ENCODE measurements at regions not wholly inside any gene's neighbourhood (a gene's known extent, or its start where the extent isn't known, plus 50 kb on each side); places are given as distances from the start of the nearest gene placed in this dataset.

DNA sequence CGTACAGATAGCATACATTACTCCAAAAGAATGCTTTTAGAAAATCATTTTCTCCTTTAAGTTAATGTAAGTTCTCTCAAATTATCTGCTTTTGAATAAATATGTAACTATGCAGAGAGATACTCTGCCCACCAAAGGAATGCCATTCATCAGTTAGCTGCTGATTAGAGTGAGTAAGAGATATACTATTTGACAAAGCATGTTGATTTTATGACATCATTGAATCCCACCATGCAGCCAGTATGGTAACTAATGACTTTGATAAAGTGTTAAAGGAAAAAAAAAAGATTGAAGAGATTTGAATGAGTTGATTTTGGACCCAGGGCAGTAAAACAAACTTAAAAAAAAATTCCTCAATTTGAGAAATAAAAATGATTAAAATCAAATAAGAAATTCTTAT lies 521.5 kb downstream of the SLITRK6 start:
- no peak for DNase-seq
- H3K4me3 ChIP-seq (ENCODE audit: low read length) = no peak overlapping the region
- no peak overlapping the region for H3K9ac ChIP-seq (ENCODE audit: low read length)
- no peaks in the 10 kb centered on the region for H4K20me1 ChIP-seq (ENCODE audit: insufficient read depth, low read depth, low read length)
- H3K4me2 ChIP-seq (ENCODE audit: low read depth, low read length, poor library complexity, severe bottlenecking) = no peak overlapping the region
- H3K27ac ChIP-seq (ENCODE audit: low read length) = no peak overlapping the region
- no peaks in the 10 kb centered on the region for H3K79me2 ChIP-seq (ENCODE audit: low read length)
- H2AFZ ChIP-seq (ENCODE audit: low read length) = peak overlapping the region; percentile 92
- no peaks in the 10 kb centered on the region for H3K9me3 ChIP-seq (ENCODE audit: low read length)
- H3K4me1 ChIP-seq (ENCODE audit: low read length) = peaks cover 13% of the 10 kb centered on the region
- H3K9me2 ChIP-seq (replicated peaks; ENCODE audit: insufficient read depth, low read length) = no peaks in the 10 kb centered on the region
- no peaks in the 10 kb centered on the region for H3K27me3 ChIP-seq (ENCODE audit: low read length)
- no peaks in the 10 kb centered on the region for H3K36me3 ChIP-seq (ENCODE audit: insufficient read depth, low read length)

DNA sequence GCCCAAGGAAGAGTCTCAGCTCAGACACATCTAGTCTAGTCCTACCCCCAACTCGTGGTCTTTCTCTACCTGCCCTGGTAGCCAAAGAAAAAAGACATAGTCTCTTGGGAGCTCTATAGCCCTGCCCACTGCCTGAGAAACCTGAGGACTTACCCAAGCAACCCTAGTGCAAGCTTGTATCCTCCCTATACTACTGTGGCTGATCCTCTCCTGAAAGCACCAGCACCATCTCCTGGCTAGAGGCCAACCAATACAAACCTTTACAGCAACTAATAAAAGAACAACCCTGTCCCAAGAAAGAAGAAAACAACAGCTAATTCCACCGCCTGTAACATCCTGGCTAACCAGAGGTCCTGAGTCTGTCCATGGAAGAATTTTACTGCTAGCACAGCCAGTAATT lies 532.4 kb downstream of the SLITRK6 start:
- Histone ChIP-seq H3K36me3 (ENCODE audit: insufficient read depth, low read length) (no peaks in the 10 kb centered on the region), H2AFZ (ENCODE audit: low read length) (peak overlapping the region; percentile 97), H3K4me1 (ENCODE audit: low read length) (peaks cover 18% of the 10 kb centered on the region)

DNA sequence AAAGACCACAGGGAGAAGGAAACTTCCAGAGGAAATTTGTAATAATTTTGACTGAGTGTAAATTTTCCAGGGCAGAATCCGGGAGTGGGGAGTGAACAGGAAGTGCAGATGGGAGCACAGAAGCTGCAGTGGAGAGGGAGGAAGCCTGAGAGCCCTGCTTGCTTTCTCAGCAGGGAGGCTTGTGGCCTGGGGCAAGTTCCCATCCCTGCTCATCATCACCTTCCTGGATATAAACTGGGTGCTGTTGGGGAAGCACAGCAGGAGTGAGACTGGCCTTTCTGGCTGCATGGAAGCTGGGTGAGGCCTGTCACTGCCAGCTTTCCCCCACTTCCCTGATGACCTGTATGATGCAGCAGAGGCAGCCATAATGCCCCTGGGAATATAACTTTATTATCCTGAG lies 532.9 kb downstream of the SLITRK6 start:
- no peaks in the 10 kb centered on the region for H3K79me2 ChIP-seq (ENCODE audit: low read length)
- peaks cover 18% of the 10 kb centered on the region for H3K4me1 ChIP-seq (ENCODE audit: low read length)
- H3K4me3 ChIP-seq (ENCODE audit: low read length) = no peak overlapping the region
- H3K9me2 ChIP-seq (replicated peaks; ENCODE audit: insufficient read depth, low read length) = no peaks in the 10 kb centered on the region
- H4K20me1 ChIP-seq (ENCODE audit: insufficient read depth, low read depth, low read length) = no peaks in the 10 kb centered on the region
- no peak overlapping the region for H3K27ac ChIP-seq (ENCODE audit: low read length)
- 0 out of 2 replicates have a peak overlapping the region, but pooled peaks have one; percentile 17 for H3K9ac ChIP-seq (ENCODE audit: low read length)
- peak overlapping the region; percentile 97 for H2AFZ ChIP-seq (ENCODE audit: low read length)
- no peaks in the 10 kb centered on the region; the same call in 1 of the 2 replicates for H3K9me3 ChIP-seq (ENCODE audit: low read length)
- H3K36me3 ChIP-seq (ENCODE audit: insufficient read depth, low read length) = no peaks in the 10 kb centered on the region
- H3K27me3 ChIP-seq (ENCODE audit: low read length) = no peaks in the 10 kb centered on the region
- no peak overlapping the region for H3K4me2 ChIP-seq (ENCODE audit: low read depth, low read length, poor library complexity, severe bottlenecking)
- DNase-seq = no peak

More for the DNA sequence above, 532.4 kb downstream of the SLITRK6 start:
- no peaks in the 10 kb centered on the region; the same call in 1 of the 2 replicates for H3K9me3 ChIP-seq (ENCODE audit: low read length)
- H3K9me2 ChIP-seq (replicated peaks; ENCODE audit: insufficient read depth, low read length) = no peaks in the 10 kb centered on the region
- H3K27ac ChIP-seq (ENCODE audit: low read length) = no peak overlapping the region
- no peak overlapping the region for H3K9ac ChIP-seq (ENCODE audit: low read length)
- no peaks in the 10 kb centered on the region for H3K79me2 ChIP-seq (ENCODE audit: low read length)
- H3K27me3 ChIP-seq (ENCODE audit: low read length) = no peaks in the 10 kb centered on the region
- no peak for DNase-seq
- H3K4me2 ChIP-seq (ENCODE audit: low read depth, low read length, poor library complexity, severe bottlenecking) = no peak overlapping the region
- H3K4me3 ChIP-seq (ENCODE audit: low read length) = no peak overlapping the region
- no peaks in the 10 kb centered on the region for H4K20me1 ChIP-seq (ENCODE audit: insufficient read depth, low read depth, low read length)

DNA sequence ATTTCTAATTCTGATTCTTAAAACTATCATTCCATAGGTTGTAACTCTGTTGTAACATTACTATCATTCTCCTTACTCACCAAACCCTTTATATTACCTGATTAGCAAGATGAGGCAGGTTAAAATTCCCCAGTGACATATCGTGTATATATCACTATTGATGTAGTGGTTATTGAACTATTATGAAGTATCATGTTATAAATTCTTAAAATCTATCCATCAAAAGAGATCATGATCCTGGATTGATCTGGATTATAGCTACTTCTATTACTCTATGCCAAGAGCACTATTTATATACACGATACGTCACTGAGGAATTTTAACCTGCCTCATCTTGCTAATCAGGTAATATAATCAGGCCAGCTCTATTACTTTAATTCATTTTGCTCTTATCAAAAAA lies 533.9 kb downstream of the SLITRK6 start:
- H3K4me3 ChIP-seq (ENCODE audit: low read length) = no peak overlapping the region
- no peak overlapping the region for H3K9ac ChIP-seq (ENCODE audit: low read length)
- no peak overlapping the region for H3K27ac ChIP-seq (ENCODE audit: low read length)
- no peaks in the 10 kb centered on the region for H4K20me1 ChIP-seq (ENCODE audit: insufficient read depth, low read depth, low read length)
- no peaks in the 10 kb centered on the region for H3K9me2 ChIP-seq (replicated peaks; ENCODE audit: insufficient read depth, low read length)
- H3K9me3 ChIP-seq (ENCODE audit: low read length) = no peaks in the 10 kb centered on the region; the same call in 1 of the 2 replicates
- H3K79me2 ChIP-seq (ENCODE audit: low read length) = no peaks in the 10 kb centered on the region
- DNase-seq = no peak
- no peaks in the 10 kb centered on the region for H3K27me3 ChIP-seq (ENCODE audit: low read length)
- H2AFZ ChIP-seq (ENCODE audit: low read length) = peak overlapping the region; percentile 97
- H3K4me1 ChIP-seq (ENCODE audit: low read length) = peaks cover 18% of the 10 kb centered on the region
- no peaks in the 10 kb centered on the region for H3K36me3 ChIP-seq (ENCODE audit: insufficient read depth, low read length)
- H3K4me2 ChIP-seq (ENCODE audit: low read depth, low read length, poor library complexity, severe bottlenecking) = no peak overlapping the region

DNA sequence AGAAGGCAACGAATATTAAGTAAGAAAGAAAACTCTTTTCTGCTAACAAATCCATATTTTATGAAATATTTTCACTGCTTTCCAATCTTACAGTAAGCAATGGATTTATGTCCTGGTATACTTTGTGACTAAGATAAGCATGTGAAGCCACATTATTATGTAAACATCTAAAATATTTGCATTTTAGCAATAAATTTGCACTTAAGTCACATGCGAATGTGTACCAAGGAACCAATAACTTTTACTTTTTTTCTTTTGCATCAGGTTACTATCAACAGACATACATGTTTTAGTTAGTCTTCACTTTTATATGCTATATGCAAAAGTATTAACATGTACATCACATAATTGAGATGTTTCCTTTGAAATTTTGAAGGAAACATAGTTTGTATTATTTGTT lies 536.7 kb downstream of the SLITRK6 start:
- Histone ChIP-seq H3K27ac (ENCODE audit: low read length) (no peak overlapping the region), H3K79me2 (ENCODE audit: low read length) (no peaks in the 10 kb centered on the region), H3K36me3 (ENCODE audit: insufficient read depth, low read length) (no peaks in the 10 kb centered on the region), H2AFZ (ENCODE audit: low read length) (peak overlapping the region; percentile 30; the same call in 1 of the 2 replicates), H3K4me1 (ENCODE audit: low read length) (peaks cover 18% of the 10 kb centered on the region), H4K20me1 (ENCODE audit: insufficient read depth, low read depth, low read length) (no peaks in the 10 kb centered on the region), H3K9me2 (replicated peaks; ENCODE audit: insufficient read depth, low read length) (no peaks in the 10 kb centered on the region), H3K4me2 (ENCODE audit: low read depth, low read length, poor library complexity, severe bottlenecking) (no peak overlapping the region), H3K9ac (ENCODE audit: low read length) (no peak overlapping the region), H3K4me3 (ENCODE audit: low read length) (no peak overlapping the region), H3K27me3 (ENCODE audit: low read length) (no peaks in the 10 kb centered on the region), H3K9me3 (ENCODE audit: low read length) (no peaks in the 10 kb centered on the region; the same call in 1 of the 2 replicates)
- DNase-seq = no peak

DNA sequence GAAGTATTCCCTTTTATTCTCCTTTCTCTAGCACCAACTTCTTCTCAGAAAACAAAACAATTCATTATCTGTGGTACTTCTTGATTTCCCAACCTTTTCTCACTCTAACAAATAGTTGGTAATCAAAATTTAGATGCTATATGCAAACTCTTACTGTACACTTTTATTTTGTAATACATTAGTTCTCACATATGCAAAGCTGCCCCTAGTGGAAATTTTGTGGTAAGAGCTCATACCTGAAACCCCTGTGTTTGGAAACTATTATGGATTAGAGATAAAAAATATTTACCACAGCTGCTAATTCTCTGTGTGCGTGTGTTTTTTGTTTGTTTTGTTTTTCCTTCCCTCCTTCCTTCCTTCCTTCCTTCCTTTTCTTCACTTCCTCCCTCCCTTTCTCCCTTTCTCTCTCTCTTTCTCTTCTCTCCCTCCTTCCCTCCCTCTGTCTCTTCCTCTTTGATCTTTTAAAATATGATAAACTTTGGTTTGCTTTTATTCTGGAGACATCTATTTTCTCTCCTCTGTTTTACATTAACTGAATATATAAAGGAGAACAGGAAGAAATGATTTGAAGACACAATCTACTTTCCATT lies 537.4 kb downstream of the SLITRK6 start:
- peak overlapping the region; percentile 72 for H2AFZ ChIP-seq (ENCODE audit: low read length)
- H3K79me2 ChIP-seq (ENCODE audit: low read length) = no peaks in the 10 kb centered on the region
- no peaks in the 10 kb centered on the region for H3K27me3 ChIP-seq (ENCODE audit: low read length)
- peak; percentile 66 for DNase-seq
- no peak overlapping the region for H3K9ac ChIP-seq (ENCODE audit: low read length)
- H3K4me2 ChIP-seq (ENCODE audit: low read depth, low read length, poor library complexity, severe bottlenecking) = no peak overlapping the region
- H3K9me3 ChIP-seq (ENCODE audit: low read length) = no peaks in the 10 kb centered on the region; the same call in 1 of the 2 replicates
- no peak overlapping the region for H3K27ac ChIP-seq (ENCODE audit: low read length)
- no peaks in the 10 kb centered on the region for H4K20me1 ChIP-seq (ENCODE audit: insufficient read depth, low read depth, low read length)
- H3K4me3 ChIP-seq (ENCODE audit: low read length) = no peak overlapping the region
- peaks cover 18% of the 10 kb centered on the region for H3K4me1 ChIP-seq (ENCODE audit: low read length)
- H3K36me3 ChIP-seq (ENCODE audit: insufficient read depth, low read length) = no peaks in the 10 kb centered on the region
- H3K9me2 ChIP-seq (replicated peaks; ENCODE audit: insufficient read depth, low read length) = no peaks in the 10 kb centered on the region

DNA sequence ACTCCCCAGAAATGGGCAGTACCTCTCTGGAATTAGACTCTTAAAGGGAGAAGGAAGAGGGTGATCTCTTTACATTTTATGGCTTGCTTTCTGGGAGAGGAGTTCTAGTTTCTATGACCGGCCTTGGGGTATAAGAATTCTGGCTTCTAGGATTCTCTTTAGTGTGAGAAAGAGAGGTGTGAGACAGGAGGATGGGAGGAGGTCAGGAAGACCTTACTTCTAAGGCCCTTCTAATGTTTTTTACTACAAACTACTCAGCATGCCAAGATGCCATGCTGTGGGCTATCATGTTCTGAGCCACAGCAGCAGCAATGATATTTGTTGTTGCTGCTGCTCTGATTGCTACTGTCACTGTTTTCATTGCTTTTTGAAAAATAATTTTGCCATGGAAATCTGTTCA lies 538.3 kb downstream of the SLITRK6 start:
- no peak for DNase-seq

DNA sequence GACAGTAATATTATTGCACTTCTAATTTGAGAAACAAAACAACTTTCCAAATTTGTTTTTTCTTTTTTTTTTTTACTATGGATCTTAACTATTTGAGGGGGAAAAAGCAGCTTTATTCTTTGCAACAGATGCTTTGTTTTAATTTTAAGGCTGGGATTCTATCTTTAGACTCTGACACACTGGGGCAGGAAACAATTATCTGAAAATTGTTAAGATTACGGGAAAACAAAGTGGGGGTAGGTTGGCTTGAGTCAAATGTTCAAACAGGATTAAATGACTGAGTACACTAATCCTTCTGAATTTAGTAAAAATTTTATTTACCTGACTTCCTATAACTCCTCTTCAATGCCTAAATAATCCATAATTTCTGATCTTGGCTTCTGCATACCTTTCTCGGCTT lies 543.2 kb downstream of the SLITRK6 start:
- DNase-seq = no peak
- no peaks in the 10 kb centered on the region for H3K27me3 ChIP-seq (ENCODE audit: low read length)
- H2AFZ ChIP-seq (ENCODE audit: low read length) = peak overlapping the region; percentile 79
- no peak overlapping the region for H3K4me3 ChIP-seq (ENCODE audit: low read length)
- H3K36me3 ChIP-seq (ENCODE audit: insufficient read depth, low read length) = no peaks in the 10 kb centered on the region
- no peaks in the 10 kb centered on the region for H3K9me2 ChIP-seq (replicated peaks; ENCODE audit: insufficient read depth, low read length)
- peaks cover 5% of the 10 kb centered on the region; the same call in 1 of the 2 replicates for H3K4me1 ChIP-seq (ENCODE audit: low read length)
- H3K79me2 ChIP-seq (ENCODE audit: low read length) = no peaks in the 10 kb centered on the region
- H3K9me3 ChIP-seq (ENCODE audit: low read length) = no peaks in the 10 kb centered on the region
- no peak overlapping the region for H3K27ac ChIP-seq (ENCODE audit: low read length)
- H3K9ac ChIP-seq (ENCODE audit: low read length) = no peak overlapping the region
- H3K4me2 ChIP-seq (ENCODE audit: low read depth, low read length, poor library complexity, severe bottlenecking) = no peak overlapping the region
- no peaks in the 10 kb centered on the region for H4K20me1 ChIP-seq (ENCODE audit: insufficient read depth, low read depth, low read length)

More for the DNA sequence above, 538.3 kb downstream of the SLITRK6 start:
- no peak overlapping the region for H3K9ac ChIP-seq (ENCODE audit: low read length)
- H3K36me3 ChIP-seq (ENCODE audit: insufficient read depth, low read length) = no peaks in the 10 kb centered on the region
- H3K27me3 ChIP-seq (ENCODE audit: low read length) = no peaks in the 10 kb centered on the region
- H3K4me1 ChIP-seq (ENCODE audit: low read length) = peaks cover 9% of the 10 kb centered on the region
- H3K4me3 ChIP-seq (ENCODE audit: low read length) = no peak overlapping the region
- no peaks in the 10 kb centered on the region for H3K79me2 ChIP-seq (ENCODE audit: low read length)
- H4K20me1 ChIP-seq (ENCODE audit: insufficient read depth, low read depth, low read length) = no peaks in the 10 kb centered on the region
- no peak overlapping the region for H3K4me2 ChIP-seq (ENCODE audit: low read depth, low read length, poor library complexity, severe bottlenecking)
- no peaks in the 10 kb centered on the region for H3K9me3 ChIP-seq (ENCODE audit: low read length)
- H3K27ac ChIP-seq (ENCODE audit: low read length) = no peak overlapping the region
- peak overlapping the region; percentile 64 for H2AFZ ChIP-seq (ENCODE audit: low read length)
- no peaks in the 10 kb centered on the region for H3K9me2 ChIP-seq (replicated peaks; ENCODE audit: insufficient read depth, low read length)
